T-helper 1 cell (primary cell): ENCODE measurements at regions not wholly inside any gene's neighbourhood (a gene's known extent, or its start where the extent isn't known, plus 50 kb on each side); places are given as distances from the start of the nearest gene placed in this dataset.

Experiments
- DNase-seq, 5 donors: peaks; one replicate each; pipeline ENCODE4 v3.0.0-alpha.2; 2012 to 2020

- DNase-seq, result no peak
These were observed 315.1 kb upstream of the CBLB start for GRCh38 chr3:106183762-106184391.

DNA sequence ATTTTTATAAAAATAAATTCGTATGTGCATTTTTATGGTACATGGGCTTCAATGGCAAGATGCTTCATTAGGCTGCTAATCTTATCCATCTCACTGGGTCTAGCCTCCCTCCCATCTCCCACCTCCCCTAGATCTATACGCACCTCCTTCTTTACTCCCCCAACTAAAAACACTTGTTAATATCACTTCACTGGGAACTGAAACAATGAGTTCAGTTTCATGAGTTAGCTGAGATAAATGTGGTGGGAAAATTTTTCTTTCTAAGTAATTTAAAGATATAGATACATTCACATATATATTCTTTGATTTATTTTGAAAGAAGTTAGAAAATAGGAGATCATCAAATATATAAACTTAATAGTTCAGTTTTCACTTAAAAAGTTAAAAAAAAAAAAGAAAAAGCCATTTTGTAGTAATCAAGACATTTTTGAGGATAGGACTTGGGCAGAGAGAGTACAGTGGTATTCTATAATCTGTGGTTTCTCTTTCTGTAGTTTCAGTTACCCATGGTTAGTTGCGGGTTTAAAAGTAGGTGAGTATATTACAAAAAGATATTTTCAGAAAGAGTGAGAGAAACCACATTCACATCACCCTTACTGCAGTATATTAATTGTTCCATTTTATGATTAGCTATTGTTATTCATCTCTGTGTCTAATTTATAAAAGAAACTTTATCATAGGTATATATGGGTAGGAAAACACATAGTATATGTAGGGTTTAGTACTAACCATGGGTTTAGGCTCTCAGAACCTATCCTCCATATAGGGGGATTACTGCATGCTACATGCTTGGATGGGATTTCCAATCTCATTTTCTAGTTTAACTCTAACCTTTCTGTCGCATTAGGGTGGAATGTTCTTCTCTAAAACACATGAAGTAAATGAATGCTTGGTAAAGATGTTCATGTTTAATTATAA lies 316.0 kb upstream of the CBLB start:
- peak in 1 of 5 donors; percentile 68 for DNase-seq

DNA sequence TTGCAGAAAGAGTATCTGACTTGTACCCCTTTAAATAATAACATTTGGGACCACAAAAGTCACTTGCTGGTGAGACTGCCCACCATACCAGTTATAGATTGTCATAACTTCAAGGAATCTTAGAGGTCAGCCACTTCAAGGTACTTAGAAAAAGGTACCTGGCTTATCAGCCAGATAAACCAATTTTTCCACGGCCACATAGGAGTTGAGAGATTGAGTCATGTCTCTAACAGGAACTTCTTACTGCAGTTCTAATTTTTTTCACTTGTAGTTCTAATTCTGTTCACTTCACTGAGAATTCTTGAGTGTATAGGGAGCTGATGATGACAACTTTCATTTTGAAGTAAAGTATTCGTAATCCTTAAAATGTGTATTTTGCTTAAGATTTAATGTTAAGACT lies 317.1 kb upstream of the CBLB start:
- no peak for DNase-seq

DNA sequence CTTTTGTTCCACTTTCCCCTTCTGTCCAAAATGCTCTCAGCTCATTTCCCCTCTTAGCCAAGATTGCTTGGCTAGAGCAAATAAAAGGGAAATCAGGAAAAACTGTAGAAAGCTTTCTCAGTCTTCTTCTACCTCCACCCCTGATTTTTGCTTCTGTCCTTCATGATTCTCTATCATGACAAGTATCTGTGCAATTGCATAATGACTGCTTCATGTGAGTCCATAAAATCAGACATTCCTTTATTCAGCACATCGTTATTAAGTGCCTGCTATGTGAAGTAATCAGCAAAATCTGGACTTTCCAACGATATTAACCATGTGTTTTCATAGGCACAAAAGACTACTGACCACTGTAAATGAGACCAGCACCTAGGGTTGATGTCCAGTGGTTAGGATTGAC lies 321.5 kb upstream of the CBLB start:
- DNase-seq, result no peak

GRCh38 chr3:106191211-106191610 lies 322.4 kb upstream of the CBLB start:
- DNase-seq, result no peak

- DNase-seq, result no peak
These were observed 323.1 kb upstream of the CBLB start for GRCh38 chr3:106191913-106192312.

DNA sequence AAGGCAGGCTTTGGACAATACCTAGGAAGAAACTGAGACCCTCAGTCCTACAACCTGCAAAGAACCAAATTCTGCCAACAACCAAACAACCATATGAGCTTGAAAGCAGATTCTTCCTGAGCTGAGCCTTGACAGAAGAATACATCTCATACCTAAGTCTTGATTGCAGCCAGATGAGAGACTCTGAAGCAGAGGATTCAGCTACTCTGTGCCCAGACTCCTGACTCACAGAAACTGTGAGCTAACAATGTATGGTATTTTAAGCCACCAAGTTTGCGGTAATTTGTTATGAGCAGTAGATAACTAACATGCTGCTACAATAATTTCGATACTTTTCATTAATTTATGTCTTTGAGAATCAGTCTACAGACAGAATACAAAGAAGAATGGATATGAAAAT lies 325.1 kb upstream of the CBLB start:
- DNase-seq, result no peak

DNA sequence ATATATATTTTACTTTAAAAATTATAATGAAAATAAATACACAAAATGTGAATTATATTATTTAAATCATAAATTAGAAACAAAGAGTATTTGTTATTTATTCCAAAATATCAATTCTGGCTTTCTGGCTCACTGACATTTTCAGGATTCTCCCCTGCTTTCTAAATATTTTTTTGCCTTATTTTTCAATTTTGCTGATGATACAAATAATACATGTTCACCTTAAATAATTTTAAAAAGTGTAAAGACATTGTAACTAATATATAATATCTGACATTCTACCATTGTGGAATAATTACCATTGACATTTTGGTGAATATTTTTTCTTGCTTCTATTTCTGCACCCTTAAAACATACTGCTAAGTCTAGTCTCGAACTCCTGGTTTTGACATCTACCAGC lies 325.9 kb upstream of the CBLB start:
- DNase-seq, result no peak

DNA sequence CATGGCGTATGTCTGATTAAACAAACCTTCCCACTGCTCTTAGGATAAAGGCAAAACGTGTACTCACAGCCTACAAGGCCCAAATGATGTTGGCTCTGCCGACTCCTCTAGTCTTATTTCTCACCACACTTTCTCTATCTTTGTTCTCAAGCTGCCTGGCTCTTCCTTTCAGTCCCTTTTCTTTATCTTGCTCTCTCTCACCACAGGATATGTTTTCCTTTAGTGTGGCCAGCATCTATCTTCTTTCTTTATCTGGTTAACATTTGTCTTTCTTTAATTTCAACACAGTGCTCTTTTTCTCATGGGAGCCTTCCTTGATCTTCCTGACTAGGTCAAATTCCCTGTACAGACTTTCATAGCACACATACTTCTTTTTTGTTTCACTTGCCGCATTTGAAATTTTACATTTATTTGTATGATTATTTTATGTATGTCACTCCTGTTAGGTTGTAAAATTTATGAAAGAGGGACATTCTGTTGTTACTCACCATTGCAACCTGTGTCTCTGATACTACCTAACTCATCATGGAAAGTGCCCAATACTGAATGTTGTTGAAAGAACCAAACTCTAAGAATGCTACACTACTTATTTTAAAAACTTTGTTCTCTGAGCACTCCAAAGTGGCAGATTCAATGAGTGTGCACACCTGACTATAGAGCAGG lies 328.9 kb upstream of the CBLB start:
- DNase-seq, result no peak

GRCh38 chr3:106204160-106204868 lies 335.5 kb upstream of the CBLB start:
- no peak for DNase-seq

GRCh38 chr3:106206146-106206545 lies 337.3 kb upstream of the CBLB start:
- DNase-seq, result peak in 2 of 5 donors; percentile 9 to 79

- peak in 1 of 5 donors; percentile 35 for DNase-seq
These were observed 337.8 kb upstream of the CBLB start for GRCh38 chr3:106206613-106207012.

GRCh38 chr3:106208251-106208650 lies 339.4 kb upstream of the CBLB start:
- no peak for DNase-seq

- DNase-seq, result no peak
These were observed 340.2 kb upstream of the CBLB start for GRCh38 chr3:106208967-106209366.

DNA sequence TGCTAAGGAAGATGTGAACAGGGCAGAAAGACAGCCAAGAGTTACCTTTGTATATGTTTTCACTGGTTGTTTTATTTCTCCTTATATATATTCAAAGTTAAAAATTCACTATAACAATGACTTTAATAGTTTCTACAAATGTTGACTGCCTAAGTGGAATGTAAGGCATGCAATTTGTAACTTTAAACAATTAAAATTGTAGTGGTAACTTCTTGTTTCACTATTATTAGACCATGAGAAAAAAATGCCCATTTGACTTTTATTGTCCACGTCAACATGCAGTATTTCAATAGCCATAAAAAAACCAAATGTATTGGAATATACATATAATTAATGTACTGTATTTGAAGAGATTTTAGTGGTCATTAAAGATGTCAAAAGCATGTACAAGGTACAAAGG lies 340.7 kb upstream of the CBLB start:
- DNase-seq, result no peak

DNA sequence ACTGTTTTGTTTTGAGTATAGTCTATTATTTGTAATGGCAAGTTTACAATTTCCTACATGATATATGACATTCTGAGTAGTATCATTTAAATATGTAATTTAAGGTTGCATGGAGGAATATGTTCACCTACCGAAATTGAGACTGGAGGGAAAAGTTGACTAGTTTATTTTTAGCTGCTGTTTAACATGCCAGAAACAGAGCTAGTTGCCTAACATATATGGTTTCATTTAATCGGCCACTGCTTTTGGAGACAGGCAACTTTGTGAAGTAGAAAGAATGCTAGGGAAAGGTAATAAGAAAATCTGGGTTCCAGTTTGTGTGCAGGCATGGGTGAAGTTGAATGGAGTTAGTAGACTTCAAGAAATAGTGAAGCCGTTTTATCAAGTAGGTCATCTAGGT lies 342.1 kb upstream of the CBLB start:
- DNase-seq, result no peak

GRCh38 chr3:106212665-106213222 lies 343.9 kb upstream of the CBLB start:
- no peak for DNase-seq

DNA sequence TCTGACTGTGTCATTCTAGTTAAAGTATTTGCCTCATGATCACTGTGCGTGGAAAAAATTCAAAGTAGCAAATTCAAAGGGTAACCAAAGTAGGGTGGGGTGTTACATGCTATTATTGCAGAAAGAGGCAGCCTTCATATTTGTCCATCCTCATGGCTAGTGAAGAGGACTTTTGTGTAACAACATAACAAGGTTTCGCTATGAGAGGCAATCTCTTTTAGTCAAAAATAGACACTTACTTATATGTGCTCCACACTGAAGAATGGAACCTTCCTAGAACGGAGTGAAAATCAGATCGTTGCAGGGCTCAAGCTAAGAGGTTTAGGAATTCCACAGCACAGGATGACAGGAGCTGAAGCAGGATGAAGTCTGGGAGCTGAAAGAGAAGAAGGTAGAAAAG lies 345.1 kb upstream of the CBLB start:
- DNase-seq, result no peak

- DNase-seq, result no peak
These were observed 345.8 kb upstream of the CBLB start for GRCh38 chr3:106214641-106215040.

DNA sequence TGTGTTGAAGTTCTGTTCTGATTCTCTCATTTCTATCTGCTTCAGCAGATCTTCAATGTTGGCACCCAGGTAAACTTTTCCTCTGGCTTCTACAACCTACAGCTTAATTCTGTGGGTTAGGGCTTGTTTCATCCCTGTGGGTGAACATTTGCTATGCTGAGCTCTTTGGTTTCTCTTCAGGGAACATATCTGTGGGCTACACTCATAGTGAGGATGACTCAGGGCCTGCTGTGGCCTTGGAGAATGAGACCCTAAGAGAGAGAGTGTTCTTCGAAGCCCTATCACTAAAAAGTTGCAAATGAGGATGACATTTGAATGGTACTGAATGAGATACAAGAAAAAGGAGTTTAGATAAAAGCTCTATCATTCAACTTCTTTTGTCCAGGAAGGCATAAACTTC lies 346.2 kb upstream of the CBLB start:
- DNase-seq, result peak in 1 of 5 donors; percentile 43

DNA sequence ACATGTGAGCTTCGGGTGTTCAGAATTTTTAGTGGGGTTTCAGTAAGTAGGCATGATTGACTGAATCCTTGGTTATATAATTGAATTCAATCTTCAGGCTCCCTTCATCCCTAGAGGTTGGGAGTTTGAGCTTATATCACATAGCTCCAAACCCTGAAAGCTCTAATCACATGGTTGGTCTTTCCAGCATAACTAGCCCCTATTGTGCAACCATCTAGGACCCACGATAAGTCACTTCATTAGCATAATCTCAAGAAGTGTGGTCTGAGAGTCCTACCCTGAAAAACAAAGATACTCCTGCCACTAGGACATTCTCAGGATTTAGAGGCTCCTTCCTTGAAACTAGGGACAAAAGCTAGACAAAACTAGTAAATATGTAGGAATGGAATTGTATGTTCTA lies 348.9 kb upstream of the CBLB start:
- no peak for DNase-seq

- no peak for DNase-seq
These were observed 358.3 kb upstream of the CBLB start for GRCh38 chr3:106227068-106227467.

DNA sequence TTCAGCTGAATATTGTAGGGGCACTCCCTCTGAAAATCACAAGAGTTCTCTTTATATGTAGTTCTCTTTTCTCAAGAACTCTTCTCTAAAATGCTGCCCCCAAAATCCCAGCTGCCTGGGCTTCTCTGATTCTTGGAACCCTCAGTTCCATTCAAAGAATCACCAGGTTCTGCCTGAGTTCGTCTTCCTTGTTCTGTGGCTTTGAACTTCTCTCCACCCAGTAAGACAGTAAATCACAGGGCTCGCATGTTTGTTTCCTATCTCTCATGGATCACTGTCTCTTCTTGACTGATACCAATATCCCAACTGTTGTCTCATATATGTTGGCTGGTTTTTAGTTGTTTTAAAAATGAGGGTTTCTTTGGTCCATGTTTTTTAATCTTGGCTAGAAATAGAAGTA lies 359.5 kb upstream of the CBLB start:
- no peak for DNase-seq
